ENCODE measurements at regions not wholly inside any gene's neighbourhood (a gene's known extent, or its start where the extent isn't known, plus 50 kb on each side); places are given as distances from the start of the nearest gene placed in this dataset.

- DNase-seq (ENCODE audit: low read depth in 2 of 2): no peak
Observed at GRCh38 chr3:16658004-16658924, 53.0 kb upstream of the DAZL start.

- no peak for DNase-seq (ENCODE audit: low read depth in 2 of 2)
Observed at GRCh38 chr3:16658925-16659793, 53.9 kb upstream of the DAZL start.

- DNase-seq (ENCODE audit: low read depth in 2 of 2): no peak
Observed at GRCh38 chr3:16663854-16664712, 58.9 kb upstream of the DAZL start.

GRCh38 chr3:16665282-16665741 lies 60.1 kb upstream of the DAZL start:
- DNase-seq (ENCODE audit: low read depth in 2 of 2): peak; percentile 9 to 27

- no peak for DNase-seq (ENCODE audit: low read depth in 2 of 2)
Observed at GRCh38 chr3:16666206-16666605, 61.0 kb upstream of the DAZL start.

GRCh38 chr3:16667633-16668032 lies 62.4 kb upstream of the DAZL start:
- DNase-seq (ENCODE audit: low read depth in 2 of 2): no peak

GRCh38 chr3:16668776-16669545 lies 63.7 kb upstream of the DAZL start:
- no peak for DNase-seq (ENCODE audit: low read depth in 2 of 2)

- DNase-seq (ENCODE audit: low read depth in 2 of 2): no peak
Observed at GRCh38 chr3:16670191-16670590, 65.0 kb upstream of the DAZL start.

GRCh38 chr3:16671690-16672089 lies 66.5 kb upstream of the DAZL start:
- no peak for DNase-seq (ENCODE audit: low read depth in 2 of 2)

GRCh38 chr3:16673530-16673929 lies 68.3 kb upstream of the DAZL start:
- no peak for DNase-seq (ENCODE audit: low read depth in 2 of 2)

GRCh38 chr3:16675805-16676204 lies 70.6 kb upstream of the DAZL start:
- no peak for DNase-seq (ENCODE audit: low read depth in 2 of 2)

GRCh38 chr3:16686679-16687078 lies 81.5 kb upstream of the DAZL start:
- no peak for DNase-seq (ENCODE audit: low read depth in 2 of 2)

GRCh38 chr3:16687221-16687620 lies 82.0 kb upstream of the DAZL start:
- DNase-seq (ENCODE audit: low read depth in 2 of 2): no peak

- DNase-seq (ENCODE audit: low read depth in 2 of 2): no peak
Observed at GRCh38 chr3:16692486-16693344, 87.5 kb upstream of the DAZL start.

GRCh38 chr3:16693820-16694219 lies 88.6 kb upstream of the DAZL start:
- no peak for DNase-seq (ENCODE audit: low read depth in 2 of 2)

- no peak for DNase-seq (ENCODE audit: low read depth in 2 of 2)
Observed at GRCh38 chr3:16695710-16696109, 90.5 kb upstream of the DAZL start.

- DNase-seq (ENCODE audit: low read depth in 2 of 2): no peak
Observed at GRCh38 chr3:16697443-16698147, 92.4 kb upstream of the DAZL start.

- DNase-seq (ENCODE audit: low read depth in 2 of 2): no peak
Observed at GRCh38 chr3:16700651-16701050, 95.4 kb upstream of the DAZL start.

GRCh38 chr3:16704941-16705340 lies 99.7 kb upstream of the DAZL start:
- DNase-seq (ENCODE audit: low read depth in 2 of 2): no peak

Data from dermis microvascular lymphatic vessel endothelial cell (primary cell).